ENCODE measurements at regions not wholly inside any gene's neighbourhood (a gene's known extent, or its start where the extent isn't known, plus 50 kb on each side); places are given as distances from the start of the nearest gene placed in this dataset.
"Not testable (repeated sequence)": the region's sequence is repeated elsewhere in the genome, so short reads cannot be mapped to it uniquely, and the experiment has no call there.

DNA sequence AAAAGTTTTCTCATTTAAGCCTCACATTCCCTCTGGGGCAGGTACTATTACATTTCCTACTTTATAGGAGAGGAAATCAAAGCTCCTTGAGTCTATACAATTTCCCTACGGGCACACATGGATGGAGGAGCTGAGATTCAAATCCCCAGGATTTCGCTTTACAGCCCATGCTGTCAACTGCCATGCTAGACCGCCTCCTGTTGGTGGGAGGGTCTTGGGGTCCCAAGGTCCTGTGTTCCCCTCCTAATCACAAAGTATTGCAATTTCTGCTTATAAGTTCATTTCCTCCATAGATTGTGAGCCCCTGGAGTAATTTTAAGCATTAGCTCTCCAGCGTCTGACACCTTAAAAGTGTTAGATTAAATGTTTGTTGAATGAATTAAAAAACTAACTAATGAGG lies 95.9 kb upstream of the SMARCA2 start:
- no peak for DNase-seq (ENCODE audit: low read depth in 2 of 2)

DNA sequence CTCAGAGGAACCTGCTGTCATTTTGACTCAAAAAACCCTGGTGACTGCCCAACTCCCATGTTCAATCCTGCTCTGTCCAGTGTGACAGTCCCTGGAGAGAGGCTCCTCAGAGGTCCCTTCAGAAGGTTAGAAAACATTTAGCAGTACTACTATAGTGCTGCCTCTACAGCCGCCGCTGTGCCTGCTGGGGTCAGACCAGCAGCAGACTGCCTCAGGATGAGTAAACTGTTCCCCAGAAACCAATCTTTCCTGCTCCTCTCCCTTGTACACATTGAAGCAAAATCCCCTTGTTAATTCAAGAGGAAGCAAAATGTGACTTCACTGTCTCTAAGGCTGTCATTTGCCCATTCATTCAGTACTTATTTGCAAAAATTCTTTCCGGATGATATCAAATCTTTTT lies 94.8 kb upstream of the SMARCA2 start:
- no peak for DNase-seq (ENCODE audit: low read depth in 2 of 2)

- DNase-seq (ENCODE audit: low read depth in 2 of 2) = no peak
Observed at GRCh38 chr9:1922026-1922425, 93.1 kb upstream of the SMARCA2 start.

DNA sequence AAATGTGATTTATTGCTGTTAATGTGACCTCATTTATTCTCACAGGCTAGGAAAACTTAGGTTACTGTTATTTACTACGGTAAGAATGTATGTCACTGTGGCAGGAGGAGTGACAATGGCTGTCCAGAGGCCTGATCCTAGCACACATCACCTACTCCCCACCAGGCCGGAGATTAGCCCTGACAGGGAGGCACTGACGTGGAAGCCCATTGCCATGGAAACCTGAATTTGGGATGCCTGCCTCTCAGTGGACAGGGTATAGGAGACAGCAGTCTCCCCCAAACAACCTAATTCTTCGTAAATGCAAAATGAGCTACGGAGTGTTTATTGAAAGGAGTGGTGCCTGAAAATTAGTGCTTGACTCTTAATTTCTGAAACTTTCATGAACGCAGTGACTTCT lies 87.6 kb upstream of the SMARCA2 start:
- DNase-seq (ENCODE audit: low read depth in 2 of 2) = no peak

GRCh38 chr9:1929134-1929533 lies 86.0 kb upstream of the SMARCA2 start:
- DNase-seq (ENCODE audit: low read depth in 2 of 2) = no peak

- DNase-seq (ENCODE audit: low read depth in 2 of 2) = no peak
Observed at GRCh38 chr9:1929722-1930244, 85.4 kb upstream of the SMARCA2 start.

DNA sequence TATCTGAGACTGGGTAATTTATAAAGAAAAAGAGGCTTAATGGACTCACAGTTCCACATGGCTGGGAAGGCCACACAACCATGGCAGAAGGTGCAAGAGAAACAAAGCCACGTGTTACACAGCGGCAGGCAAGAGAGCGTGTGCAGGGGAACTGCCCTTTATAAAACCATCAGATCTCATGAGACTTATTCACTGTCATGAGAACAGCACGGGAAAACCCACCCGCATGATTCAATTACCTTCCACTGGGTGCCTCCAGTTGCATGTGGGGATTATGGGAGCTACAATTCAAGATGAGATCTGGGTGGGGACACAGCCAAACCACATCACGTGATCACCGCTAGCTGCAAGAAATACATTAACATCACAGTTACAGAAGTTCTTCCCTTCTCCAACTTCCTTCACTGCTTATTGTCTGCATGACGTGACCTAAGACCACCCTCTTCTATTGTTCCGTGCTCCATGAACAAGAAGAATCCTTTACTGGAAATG lies 84.9 kb upstream of the SMARCA2 start:
- not testable (repeated sequence) for DNase-seq (ENCODE audit: low read depth in 2 of 2)

GRCh38 chr9:1938135-1938534 lies 77.0 kb upstream of the SMARCA2 start:
- no peak for DNase-seq (ENCODE audit: low read depth in 2 of 2)

DNA sequence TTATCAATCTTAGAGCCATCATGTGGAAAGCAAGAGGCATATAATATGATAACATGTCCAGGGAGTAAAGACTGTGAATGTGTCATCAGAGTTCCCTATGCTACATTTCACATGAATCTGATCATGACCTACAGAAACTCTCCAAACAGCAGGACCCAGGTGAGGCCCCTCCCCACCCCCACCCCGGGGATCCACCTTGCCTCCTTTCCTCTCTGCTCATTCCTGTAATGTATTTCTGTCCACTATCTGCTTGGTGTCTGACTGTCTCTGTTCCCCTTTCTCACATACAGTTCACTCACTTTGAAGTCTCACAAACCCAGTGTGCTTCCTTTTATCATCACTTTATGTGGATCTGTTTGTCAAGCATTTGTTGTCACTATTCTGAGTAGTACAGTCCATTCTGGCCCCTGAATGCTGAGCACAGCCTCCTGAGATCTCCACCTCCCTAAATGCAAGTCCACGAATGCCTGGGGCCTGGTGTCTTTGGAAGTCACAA lies 76.4 kb upstream of the SMARCA2 start:
- no peak for DNase-seq (ENCODE audit: low read depth in 2 of 2)

- no peak for DNase-seq (ENCODE audit: low read depth in 2 of 2)
Observed at GRCh38 chr9:1939466-1939865, 75.7 kb upstream of the SMARCA2 start.

DNA sequence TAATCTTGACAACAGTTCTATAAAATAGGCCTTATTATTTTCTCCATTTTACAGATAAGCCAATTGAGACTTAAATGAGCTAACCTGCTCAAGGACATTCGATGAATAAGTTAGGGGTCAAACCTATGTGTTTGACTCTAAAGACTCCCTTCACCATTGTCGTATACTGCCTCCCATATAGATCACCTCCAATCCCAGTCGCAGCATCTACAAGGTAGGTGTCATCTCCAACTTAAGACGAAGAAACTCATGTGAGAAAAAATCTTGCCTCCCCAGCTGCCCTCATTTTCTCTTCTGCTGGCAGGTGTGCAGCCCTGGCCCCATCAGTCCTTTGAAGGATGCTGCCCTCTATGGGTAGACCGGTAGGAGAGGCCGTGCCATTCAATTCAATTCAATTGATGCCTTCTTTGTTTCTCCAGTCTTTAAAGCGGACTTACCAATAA lies 75.2 kb upstream of the SMARCA2 start:
- DNase-seq (ENCODE audit: low read depth in 2 of 2) = peak; percentile 1 to 5

- DNase-seq (ENCODE audit: low read depth in 2 of 2) = no peak
Observed at GRCh38 chr9:1941989-1942388, 73.2 kb upstream of the SMARCA2 start.

- DNase-seq (ENCODE audit: low read depth in 2 of 2) = no peak
Observed at GRCh38 chr9:1946526-1947283, 68.4 kb upstream of the SMARCA2 start.

GRCh38 chr9:1947438-1947837 lies 67.7 kb upstream of the SMARCA2 start:
- no peak for DNase-seq (ENCODE audit: low read depth in 2 of 2)

- DNase-seq (ENCODE audit: low read depth in 2 of 2) = no peak
Observed at GRCh38 chr9:1948541-1948940, 66.6 kb upstream of the SMARCA2 start.

DNA sequence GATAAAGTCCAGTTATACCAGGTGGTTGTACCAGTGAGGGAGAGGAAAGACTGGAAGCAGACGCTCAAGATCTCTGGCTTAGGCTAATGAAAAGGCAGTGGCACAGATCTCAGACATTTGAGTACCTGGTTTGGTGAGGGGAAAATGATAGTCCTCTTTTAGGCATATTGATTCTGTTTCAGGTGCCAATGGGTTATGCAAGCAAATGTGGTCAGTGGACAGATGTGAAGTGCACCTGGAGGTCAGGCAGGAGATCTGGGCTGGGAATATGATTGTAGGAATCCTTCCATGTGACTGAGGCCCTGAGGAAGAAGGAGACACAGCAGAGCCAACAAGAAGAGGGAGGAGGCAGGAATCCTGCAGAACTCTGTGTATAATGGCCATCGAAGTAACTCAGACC lies 63.7 kb upstream of the SMARCA2 start:
- no peak for DNase-seq (ENCODE audit: low read depth in 2 of 2)

DNA sequence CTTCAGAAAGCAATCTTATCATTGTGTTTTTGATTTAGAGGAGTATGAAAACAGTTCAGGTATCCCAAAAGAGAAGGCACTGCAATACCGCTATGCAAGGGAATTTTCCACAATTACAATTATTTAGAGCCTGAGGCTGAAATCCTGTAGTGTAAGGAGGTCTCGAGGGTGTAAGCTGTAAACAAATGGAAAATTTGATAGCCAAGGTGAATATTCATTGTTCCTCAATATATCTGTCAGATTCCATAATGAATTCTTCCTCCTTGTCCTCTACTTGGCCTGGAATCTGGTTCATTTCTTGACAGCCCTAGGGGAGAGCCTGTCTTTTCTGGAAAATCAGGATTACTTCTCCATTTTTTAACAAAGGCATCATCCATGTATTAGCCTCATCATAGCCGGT lies 63.1 kb upstream of the SMARCA2 start:
- DNase-seq (ENCODE audit: low read depth in 2 of 2) = no peak

- DNase-seq (ENCODE audit: low read depth in 2 of 2) = no peak
Observed at GRCh38 chr9:1954238-1954637, 60.9 kb upstream of the SMARCA2 start.

- DNase-seq (ENCODE audit: low read depth in 2 of 2) = no peak
Observed at GRCh38 chr9:1956958-1957357, 58.2 kb upstream of the SMARCA2 start.

GRCh38 chr9:1957856-1958255 lies 57.3 kb upstream of the SMARCA2 start:
- no peak for DNase-seq (ENCODE audit: low read depth in 2 of 2)

DNA sequence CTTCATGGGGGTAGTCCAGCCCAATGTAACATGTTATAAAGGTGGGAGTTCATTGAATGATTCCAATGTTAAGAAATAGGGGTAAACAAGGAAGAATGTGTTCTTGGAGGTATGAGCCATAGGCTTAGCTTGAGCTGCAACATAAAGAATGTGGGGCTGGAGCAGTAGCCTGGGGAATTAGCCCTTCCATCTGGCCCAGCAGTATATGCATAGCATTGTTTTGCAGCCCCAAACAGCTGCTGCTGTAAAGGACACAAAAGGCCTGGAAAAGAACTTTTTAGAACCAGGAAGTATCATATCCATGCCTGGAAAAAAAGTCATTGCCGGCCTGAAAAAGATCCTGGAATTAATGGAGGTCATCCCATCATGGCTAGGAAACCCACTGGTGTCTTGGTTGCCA lies 55.8 kb upstream of the SMARCA2 start:
- no peak for DNase-seq (ENCODE audit: low read depth in 2 of 2)

DNA sequence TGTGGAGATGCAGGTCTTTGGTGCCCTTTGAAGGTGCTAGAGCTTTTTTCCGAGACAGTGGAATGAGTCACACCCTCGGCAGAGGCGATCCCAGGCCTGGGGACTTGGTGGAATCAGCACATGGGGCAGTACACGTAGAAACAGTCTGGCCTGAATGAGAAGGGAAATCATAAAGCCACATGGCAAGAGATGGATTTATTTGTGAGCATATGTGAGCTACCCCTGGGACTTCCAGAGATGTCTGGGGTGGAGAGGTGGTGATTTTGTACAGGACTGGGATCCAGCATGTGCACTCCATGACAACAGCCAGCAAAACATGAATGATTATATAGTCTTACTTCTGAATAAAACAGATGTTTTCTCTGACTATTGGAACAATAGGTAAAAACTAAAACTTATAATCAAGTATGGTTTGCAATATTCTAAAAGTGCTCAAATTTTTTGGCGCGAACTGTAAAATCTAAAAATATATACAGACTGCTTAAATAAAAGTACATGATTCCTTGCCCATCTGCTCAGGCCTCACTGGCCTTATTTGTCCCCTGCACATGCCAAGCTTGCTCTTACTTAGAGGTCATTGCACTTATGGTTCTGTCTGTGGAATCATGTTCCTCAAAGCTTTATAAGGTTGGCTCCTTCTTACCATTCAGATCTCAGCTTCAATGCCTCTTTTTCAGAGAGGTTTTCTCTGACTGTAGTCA lies 54.7 kb upstream of the SMARCA2 start:
- DNase-seq (ENCODE audit: low read depth in 2 of 2) = no peak

DNA sequence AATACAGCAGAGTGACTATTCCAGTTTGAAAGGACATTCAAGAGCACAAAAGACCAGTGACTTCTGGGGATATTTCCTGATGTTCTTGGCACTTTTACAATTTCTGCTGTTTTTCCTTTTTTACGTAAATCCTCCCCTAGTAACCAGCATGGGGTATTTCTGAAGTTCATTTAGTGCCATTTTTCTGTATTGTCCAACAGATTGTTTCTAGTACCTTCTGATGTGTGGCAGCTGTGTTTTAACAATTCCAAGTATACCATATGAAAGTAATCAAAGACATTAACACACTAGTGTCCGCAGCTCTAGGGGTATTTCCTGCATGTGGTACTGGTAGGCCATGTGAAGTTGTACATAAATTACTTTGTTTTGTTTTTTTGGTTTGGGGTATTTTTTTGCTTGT lies 53.0 kb upstream of the SMARCA2 start:
- DNase-seq (ENCODE audit: low read depth in 2 of 2) = no peak
